ENCODE measurements at regions not wholly inside any gene's neighbourhood (a gene's known extent, or its start where the extent isn't known, plus 50 kb on each side); places are given as distances from the start of the nearest gene placed in this dataset.

- TF ChIP-seq IRF3 (IDR thresholded peaks at IDR 0.05) (no peak), DPF2 (IDR thresholded peaks at IDR 0.05) (no peak), RAD51 (IDR thresholded peaks at IDR 0.05) (no peak), ZBTB40 (IDR thresholded peaks at IDR 0.05; ENCODE audit: borderline replicate concordance) (no peak), MXI1 (IDR thresholded peaks at IDR 0.05; ENCODE audit: low read depth, low read length) (no peak), EZH2 (IDR thresholded peaks at IDR 0.05; ENCODE audit: borderline replicate concordance, control insufficient read depth, low read depth, low read length) (no peak), LARP7 (IDR thresholded peaks at IDR 0.05) (no peak), ZBTB11 (CRISPR knock-in tag; IDR thresholded peaks at IDR 0.05) (no peak), SMC3 (IDR thresholded peaks at IDR 0.05; ENCODE audit: borderline replicate concordance, low read length) (no peak), CHD2 (IDR thresholded peaks at IDR 0.05; ENCODE audit: borderline replicate concordance, low read depth, low read length) (no peak), HDGF (IDR thresholded peaks at IDR 0.05) (no peak), ETV6 (conservative IDR thresholded peaks at IDR 0.05 in 1 of 2, IDR thresholded peaks at IDR 0.05 in 1 of 2; ENCODE audit: borderline replicate concordance in 1 of 2, low read depth in 1 of 2) (no peak), ZNF592 (IDR thresholded peaks at IDR 0.05) (no peak)
Observed at GRCh38 chr4:136329042-136329662, 1203.1 kb downstream of the PCDH18 start (continued).
